Inferior parietal cortex (tissue), 1 donor: ENCODE measurements at regions not wholly inside any gene's neighbourhood (a gene's known extent, or its start where the extent isn't known, plus 50 kb on each side); places are given as distances from the start of the nearest gene placed in this dataset.
"Not testable (repeated sequence)": the region's sequence is repeated elsewhere in the genome, so short reads cannot be mapped to it uniquely, and the experiment has no call there.

Source experiments
- DNase-seq: peaks from one replicate; pipeline ENCODE4 v3.0.0-alpha.2; 2016; ENCODE audit errors: extremely low spot score

DNA sequence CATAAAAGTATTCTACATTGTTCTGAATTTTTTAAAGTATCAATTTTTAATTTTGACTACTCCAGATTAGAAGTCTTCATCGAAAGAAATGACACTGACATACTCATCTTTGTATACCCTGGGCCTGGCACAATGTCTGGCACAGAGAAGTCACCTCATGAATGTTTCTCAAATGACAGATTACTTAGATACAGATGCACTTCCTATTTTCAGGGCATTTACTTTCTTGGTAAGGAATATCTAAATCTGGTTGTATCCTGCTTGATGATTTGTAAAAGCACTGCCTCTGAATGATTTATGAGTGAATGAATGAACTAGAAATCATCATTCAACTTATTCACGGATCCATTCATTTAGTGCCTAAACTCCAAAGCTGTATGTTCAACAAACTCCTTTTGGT lies 1784.7 kb downstream of the LRRC4C start:
- peak; percentile 12 for DNase-seq

DNA sequence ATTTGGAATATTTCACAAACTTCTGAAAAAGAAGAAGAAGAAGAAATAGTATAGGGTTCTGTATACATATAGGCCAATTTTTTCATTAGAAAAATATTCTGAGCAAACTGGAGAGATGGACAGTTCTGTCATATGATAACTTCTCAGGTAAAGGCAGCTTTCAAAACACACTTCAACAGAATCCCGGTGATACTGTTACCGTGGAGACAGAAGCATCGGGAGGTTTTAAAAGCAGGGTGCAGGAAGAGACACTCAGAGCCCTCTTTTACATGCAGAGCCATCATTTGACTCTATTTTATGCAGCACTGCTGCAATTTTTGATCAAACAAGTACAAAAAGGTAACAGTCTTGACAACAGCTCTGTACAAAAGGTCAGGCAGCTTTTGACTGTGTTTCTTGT lies 1785.4 kb downstream of the LRRC4C start:
- DNase-seq: no peak

DNA sequence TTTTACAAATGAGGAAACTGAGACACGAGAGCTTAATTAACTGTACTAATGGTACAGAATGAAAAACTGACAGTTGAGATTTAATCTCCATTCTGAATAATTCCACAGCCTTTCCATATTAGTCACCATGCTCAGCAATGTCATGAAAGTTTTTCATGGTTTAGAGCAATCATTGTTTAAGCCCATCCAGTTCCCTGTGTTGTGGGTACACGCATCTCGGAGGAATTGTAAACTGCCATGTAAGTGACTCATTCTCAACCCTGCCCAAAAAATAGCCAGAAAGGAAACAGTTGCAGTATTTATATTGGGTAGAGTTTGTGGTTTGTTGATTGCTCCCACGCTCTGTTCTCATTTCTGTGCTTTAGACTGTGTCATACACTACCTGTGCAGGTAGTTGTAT lies 1790.8 kb downstream of the LRRC4C start:
- no peak for DNase-seq

DNA sequence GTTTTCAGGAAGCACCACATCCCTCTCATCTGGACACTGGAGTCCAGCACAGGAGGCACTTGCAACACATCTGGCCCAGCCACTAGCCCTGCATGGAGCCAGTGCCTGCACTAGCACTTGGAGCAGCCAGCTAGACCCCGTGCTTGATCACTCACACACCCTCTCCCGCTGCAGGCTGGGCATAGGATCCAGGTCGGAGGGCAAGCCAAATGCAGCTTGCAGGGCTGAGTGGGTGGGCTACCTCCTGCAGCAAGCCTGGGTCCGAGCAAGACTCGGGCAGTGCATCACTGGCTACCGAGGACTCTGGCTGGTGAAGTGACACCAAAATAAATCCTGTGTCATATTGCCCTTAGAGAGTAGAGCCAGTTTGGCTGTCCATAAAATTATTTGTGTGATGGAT lies 1795.4 kb downstream of the LRRC4C start:
- no peak for DNase-seq

DNA sequence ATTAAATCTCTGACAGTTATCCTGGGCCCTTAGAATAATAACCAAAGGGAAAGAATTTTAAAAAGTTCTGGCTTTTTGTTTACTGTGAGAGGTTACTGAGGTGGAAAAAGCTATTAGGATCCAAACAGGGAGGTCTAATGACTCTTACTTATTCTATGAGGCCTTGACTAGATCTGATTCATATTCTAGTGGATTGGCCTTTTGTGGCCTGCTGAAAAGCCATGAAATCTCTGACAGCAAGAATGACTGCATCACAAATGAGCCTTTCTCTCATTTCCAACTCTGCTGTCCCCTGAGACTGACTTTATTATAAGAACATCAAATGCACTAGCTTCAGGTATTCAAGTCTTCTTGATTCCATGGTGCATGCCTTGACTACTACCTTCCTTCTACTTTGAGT lies 1797.6 kb downstream of the LRRC4C start:
- no peak for DNase-seq

DNA sequence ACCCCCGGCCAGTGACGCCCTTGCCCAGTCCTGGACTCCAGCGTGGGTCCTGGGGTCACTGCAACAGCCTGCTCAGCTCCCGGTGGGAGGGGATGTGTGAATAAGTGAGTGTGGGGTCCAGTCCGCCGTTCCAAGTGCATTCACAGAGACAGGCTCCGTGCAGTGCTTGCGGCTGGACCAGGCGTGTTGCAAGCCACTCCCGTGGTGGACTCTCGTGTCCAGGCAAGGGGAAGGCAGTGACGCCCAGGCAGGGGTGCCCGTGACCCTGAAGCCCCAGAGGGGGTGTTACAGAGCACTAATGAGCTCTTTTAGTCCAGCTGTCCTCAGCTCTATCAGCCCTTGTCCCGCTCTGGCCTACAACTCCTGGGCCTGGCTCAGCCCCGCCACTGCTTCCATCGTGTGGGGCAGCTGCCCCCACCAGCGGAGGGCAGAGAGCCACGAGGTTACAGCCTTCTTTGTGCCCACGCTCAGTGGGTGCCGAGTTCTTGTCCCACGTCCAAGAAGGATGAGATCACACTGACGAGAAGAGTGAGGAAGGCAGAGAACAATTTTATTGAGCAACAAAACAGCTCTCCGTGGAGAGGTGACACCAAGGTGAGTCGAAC lies 1807.5 kb downstream of the LRRC4C start:
- no peak for DNase-seq

DNA sequence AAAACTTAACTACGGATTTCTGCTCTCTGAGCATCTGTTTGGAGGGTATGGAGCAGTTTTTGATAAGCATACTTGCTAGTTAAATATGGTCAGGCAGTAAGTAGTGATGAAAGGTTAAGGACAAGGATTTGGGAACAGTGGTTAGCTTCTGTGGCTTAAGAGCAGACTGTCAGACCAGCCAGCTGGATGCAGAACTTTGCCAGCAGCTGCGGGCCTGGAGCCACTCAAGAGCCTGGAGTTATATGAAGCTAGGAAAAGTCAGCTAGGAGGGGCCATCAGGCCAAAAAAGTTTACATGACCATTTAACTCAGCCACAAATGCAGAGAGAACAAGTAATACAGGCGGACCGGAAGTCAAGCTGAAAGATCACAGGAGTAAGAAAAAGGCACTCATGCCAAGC lies 1817.7 kb downstream of the LRRC4C start:
- no peak for DNase-seq

DNA sequence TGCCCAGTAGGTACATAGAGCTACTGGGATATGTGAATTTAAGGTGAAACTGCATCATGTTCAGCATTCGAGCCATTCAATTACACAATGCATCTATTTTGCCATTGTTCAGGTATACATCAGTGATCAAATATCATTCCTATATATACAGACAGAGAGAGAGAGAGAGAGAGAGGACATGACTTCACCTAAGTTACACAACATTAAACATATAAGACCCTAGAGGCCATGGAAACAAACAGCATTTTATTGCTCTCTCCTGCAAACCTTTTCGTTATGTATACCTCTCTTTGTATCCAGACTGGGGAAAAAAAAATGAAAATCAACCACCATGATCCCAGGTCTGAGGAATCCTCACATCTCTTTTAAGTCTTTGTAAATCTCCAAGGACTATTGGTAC lies 1829.1 kb downstream of the LRRC4C start:
- no peak for DNase-seq

DNA sequence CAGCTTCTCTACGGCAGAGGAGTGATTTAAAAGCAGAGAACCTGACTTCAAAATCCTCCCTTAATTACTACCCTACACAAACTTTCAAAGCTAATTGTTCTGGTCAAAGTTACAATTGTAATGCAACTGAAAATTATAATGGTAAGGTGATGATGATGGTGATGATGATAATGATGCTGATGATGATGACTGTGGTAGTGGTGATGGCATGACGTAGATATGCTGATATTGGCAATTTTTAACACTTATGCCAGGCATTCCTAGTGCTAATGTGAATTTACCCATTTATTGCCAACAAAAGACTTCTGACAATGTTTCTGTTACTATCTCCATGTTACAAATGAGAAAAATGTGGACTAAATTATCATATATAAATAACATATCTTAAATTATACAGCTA lies 1831.1 kb downstream of the LRRC4C start:
- no peak for DNase-seq

DNA sequence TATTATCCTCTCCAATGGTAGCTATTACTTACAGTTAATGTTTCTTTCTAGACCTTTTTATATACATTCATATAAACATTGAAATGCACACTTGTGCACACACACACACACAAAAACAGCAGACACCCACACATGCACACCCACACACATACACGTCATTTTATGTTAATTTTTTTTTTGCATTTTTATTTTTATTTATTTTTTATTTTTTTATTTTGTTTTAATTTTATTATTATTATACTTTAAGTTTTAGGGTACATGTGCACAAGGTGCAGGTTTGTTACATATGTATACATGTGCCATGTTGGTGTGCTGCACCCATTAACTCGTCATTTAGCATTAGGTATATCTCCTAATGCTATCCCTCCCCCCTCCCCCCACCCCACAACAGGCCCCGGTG lies 1839.1 kb downstream of the LRRC4C start:
- DNase-seq: not testable (repeated sequence)

DNA sequence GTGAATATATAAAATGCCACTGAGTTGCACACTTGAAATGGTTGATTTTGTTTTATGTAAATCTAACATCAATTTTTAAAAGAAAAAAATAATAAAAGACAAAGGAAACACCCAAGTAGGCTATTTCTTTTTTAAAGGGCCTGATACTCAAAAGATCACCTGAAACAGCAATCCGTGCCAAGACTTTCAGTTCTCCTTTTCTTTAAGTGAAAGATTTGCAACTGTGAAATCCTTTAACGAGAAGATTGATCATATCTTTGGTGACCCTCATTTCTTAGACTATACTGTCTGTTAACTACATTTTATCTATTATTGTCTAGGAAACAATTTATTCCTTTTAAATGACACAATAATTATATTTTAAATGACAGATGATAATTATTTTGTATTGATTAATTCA lies 1841.5 kb downstream of the LRRC4C start:
- no peak for DNase-seq

DNA sequence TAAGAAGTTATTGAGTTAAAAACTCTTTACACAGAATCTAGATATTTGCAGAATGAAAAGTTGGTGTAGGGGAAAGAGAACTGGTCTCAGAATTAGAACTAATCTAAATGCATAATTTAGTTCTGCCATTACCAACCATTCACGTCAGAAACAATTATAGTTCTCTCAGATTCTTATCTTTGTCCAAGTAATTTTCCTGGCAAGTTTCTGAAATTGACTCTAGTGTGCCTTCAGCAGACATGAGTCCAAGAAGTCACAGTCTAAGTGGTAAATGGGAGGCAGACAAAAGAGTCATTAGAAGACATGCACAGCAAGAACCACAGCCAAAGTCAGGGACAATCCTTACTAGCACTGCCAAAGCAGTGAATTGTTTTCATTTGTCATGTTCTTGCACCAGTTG lies 1870.1 kb downstream of the LRRC4C start:
- DNase-seq: no peak

DNA sequence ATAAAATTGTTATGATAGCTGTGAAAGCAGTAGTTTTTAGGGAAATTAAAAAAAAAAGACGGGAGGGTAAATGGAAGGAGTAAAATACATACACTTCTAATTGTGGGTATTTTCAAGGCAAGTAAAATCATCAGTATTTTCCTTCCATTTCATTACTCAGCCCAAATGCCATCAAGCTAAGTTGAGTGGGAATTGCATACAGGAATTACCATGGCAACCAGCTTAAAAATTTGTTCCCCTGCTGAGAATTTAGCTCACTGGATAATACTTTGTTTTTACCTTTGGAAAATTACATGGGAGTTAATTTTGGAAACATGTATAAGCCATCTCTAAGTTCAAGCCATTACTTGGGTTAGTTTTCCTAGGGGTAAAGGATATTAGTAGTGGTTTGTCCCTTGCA lies 1873.4 kb downstream of the LRRC4C start:
- DNase-seq: peak; percentile 16

DNA sequence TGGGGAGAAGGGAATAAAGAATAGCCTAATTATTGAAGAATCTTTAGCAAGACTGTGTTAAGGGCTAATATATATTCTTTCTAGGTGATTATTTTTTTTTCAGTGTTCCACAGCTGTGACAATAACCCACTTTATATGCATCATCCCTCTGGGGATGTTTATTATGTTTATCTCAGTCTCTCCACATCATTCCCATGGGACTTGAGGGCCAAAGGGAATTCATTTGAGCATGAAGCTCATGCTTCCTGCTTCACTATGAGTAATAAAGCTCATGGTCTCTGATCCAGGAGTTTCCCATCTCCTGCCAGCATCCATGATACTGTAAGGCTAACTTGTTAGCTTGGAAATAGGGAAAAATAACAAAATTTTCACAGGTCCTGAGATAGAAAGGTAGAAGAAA lies 1888.4 kb downstream of the LRRC4C start:
- DNase-seq: no peak

DNA sequence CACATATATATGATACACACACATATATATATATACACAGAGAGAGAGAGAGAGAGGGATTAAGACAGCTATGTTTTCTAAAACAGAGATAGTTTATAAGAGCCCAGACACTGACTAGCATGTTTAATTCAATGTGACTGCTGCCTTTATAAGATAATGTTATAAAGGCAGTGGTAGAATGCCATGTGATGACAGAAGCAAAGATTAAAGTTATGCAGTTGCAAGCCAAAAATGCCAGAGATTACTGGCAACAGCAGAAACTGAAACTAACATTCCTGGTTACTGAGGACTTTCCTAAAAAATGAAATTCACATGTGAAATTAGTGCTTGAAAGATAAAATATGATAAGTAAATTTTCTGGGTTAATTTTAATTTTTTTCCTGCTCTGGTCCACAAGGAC lies 1888.9 kb downstream of the LRRC4C start:
- no peak for DNase-seq

DNA sequence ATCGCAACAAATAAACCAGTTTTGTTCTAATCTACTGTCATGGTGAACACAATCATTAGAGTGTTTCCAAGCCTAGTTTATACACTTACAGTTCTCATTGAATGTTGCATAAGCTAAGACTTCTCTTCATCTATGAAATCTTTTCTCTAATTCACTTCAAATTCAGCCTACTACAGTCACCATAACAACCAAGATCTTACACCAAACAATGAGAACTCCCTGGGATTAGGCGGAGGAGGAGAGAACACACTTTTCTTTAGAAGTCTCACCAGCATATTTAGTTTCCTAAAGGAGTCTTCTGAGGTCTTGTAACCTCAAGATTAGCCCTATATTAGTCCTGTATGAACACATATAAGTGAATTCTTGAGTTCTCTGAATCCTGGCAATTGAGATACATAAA lies 1889.7 kb downstream of the LRRC4C start:
- DNase-seq: peak; percentile 39

DNA sequence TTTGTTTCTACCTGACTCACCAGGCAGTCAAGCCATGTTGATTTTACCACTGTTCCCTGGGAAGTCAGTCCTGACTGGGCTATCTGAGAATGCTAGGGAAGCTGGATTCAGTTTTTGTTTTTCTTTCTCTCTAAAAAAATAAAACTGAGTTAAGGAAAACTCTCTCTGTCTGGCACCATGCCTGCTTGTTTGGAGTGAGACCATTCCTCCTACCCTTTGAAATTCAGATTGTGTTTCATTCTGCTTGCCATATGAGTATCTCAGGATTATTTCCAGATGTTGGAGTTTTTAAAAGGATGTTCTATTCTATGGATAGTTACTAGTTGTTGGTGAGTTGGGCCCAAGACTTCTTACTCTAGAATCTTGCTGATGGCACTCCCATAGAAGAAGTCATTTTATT lies 1917.0 kb downstream of the LRRC4C start:
- DNase-seq: no peak

DNA sequence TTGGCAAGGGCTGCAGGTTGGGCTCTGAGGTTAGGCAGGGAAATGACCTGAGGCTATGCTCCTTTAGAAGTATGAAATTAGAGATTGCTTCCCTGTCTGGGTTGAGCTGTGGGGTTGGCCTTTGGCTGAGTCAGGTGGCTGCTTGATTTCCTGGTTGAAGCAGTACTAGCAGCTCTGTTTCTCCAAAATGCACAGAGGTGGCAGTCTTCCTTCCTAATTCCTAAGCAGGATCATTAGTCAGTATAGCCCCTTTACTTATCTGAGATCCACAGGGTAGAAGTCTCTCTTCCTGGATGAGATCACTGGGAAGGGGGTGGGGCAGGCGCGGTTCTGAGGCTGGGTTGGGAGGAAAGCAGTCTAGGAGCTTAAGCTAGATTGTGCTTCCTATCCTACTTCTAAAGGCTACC lies 1917.5 kb downstream of the LRRC4C start:
- no peak for DNase-seq

DNA sequence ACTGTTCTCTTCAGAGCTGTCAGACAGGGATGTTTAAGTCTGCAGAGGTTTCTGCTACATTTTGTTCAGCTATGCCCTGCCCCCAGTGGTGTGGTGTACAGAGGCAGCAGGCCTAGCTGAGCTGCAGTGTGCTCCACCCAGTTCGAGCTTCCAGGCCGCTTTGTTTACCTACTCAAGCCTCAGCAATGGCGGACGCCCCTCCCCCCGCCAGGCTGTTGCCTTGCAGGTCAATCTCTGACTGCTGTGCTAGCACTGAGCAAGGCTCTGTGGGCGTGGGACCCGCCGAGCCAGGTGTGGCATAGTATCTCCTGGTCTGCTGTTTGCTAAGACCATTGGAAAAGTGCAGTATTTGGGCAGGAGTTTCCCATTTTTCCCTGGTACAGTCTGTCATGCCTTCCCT lies 1923.1 kb downstream of the LRRC4C start:
- not testable (repeated sequence) for DNase-seq
